HCT116 (cell line): ENCODE measurements at regions not wholly inside any gene's neighbourhood (a gene's known extent, or its start where the extent isn't known, plus 50 kb on each side); places are given as distances from the start of the nearest gene placed in this dataset.

Experiments used
- ATAC-seq: fragments of 200-7000 bp; cut with Tn5 transposase; 2 replicates; pipeline ENCODE4 v1.9.1; 2020; ENCODE audit warnings: mild to moderate bottlenecking, moderate library complexity
- BruUV-seq: library from RNA; stranded (reverse); fragments of 400-500 nt; replicated peaks from 2 replicates; lab custom pipeline; 2021; lab: Mats Ljungman, UMichigan
- CTCF ChIA-PET: fragments of 300-600 bp; sonication (Branson Sonifier 250); formaldehyde crosslinking; loops from one replicate; lab custom pipeline; 2021; ENCODE audit warnings: antibody characterized with exemption; lab: Charles Lee
- POLR2A ChIA-PET: fragments of 300-600, 350-600 bp; sonication (Branson Sonifier 250); formaldehyde crosslinking; loops from one replicate; lab custom pipeline; 2021; ENCODE audit warnings: antibody characterized with exemption; lab: Charles Lee
- RAD21 ChIA-PET, 2 experiments: fragments of 300-600 bp; sonication (Branson Sonifier 250); formaldehyde crosslinking; loops; one replicate each; lab custom pipeline; 2023; ENCODE audit warnings: low total read pairs in 2 of 2; ENCODE audit not compliant: uncharacterized antibody in 2 of 2, unreplicated experiment in 2 of 2, low non-redundant PET in 1 of 2; lab: Charles Lee
- DNase-seq: peaks from one replicate; pipeline ENCODE4 v3.0.0-alpha.2; 2010; ENCODE audit warnings: low read depth, low spot score
- H2AFZ ChIP-seq: fragments of 200-600 bp; shearing (Covaris generic), sonication (generic); 2 replicates; pipeline ENCODE4 v1.6.1; 2017; ENCODE audit warnings: low read depth, mixed run types, mixed read lengths, antibody characterized with exemption, low read length; ENCODE audit not compliant: poor library complexity, severe bottlenecking
- H3K27ac ChIP-seq: 2 replicates; pipeline ENCODE4 v1.5.1; 2012; ENCODE audit warnings: low read depth, low read length
- H3K27me3 ChIP-seq: fragments of 200-600 bp; sonication (generic); 2 replicates; pipeline ENCODE4 v1.6.1; 2016; ENCODE audit warnings: mixed run types, low read length, mixed read lengths; ENCODE audit not compliant: insufficient read depth
- H3K36me3 ChIP-seq, 2 experiments: fragments of 200-500 bp in 1 of 2; fragments of 200-600 bp in 1 of 2; sonication (Bioruptor generic) in 1 of 2; sonication (generic) in 1 of 2; 2 replicates each; pipeline versions ENCODE4 v1.5.1 to v1.6.1; 2014 to 2016; ENCODE audit warnings: low read length in 2 of 2, inconsistent platforms in 1 of 2, mixed read lengths in 1 of 2, mixed run types in 1 of 2; ENCODE audit not compliant: insufficient read depth in 2 of 2, control insufficient read depth in 1 of 2
- H3K4me1 ChIP-seq, 2 experiments: fragments of 200-600 bp in 1 of 2; sonication (generic) in 1 of 2; 2 replicates each; pipeline versions ENCODE4 v1.5.1 to v1.6.1; 2012 to 2017; ENCODE audit warnings: low read length in 2 of 2, inconsistent platforms in 1 of 2, mild to moderate bottlenecking in 1 of 2, mixed read lengths in 1 of 2, mixed run types in 1 of 2, moderate library complexity in 1 of 2; ENCODE audit not compliant: insufficient read depth in 2 of 2, control insufficient read depth in 1 of 2
- H3K4me2 ChIP-seq: fragments of 200-600 bp; sonication (generic); 2 replicates; pipeline ENCODE4 v1.6.1; 2017; ENCODE audit warnings: mixed run types, low read length, mixed read lengths
- H3K4me3 ChIP-seq, 2 experiments: fragments of 200-600 bp in 1 of 2; sonication (generic) in 1 of 2; replicated peaks in 1 of 2; 2 replicates each; pipeline ENCODE4 v1.5.1; 2011 to 2016; ENCODE audit warnings: low read length in 2 of 2, control low read depth in 1 of 2, low read depth in 1 of 2, mild to moderate bottlenecking in 1 of 2, mixed read lengths in 1 of 2, mixed run types in 1 of 2
- H3K79me2 ChIP-seq: fragments of 200-600 bp; sonication (generic); 2 replicates; pipeline ENCODE4 v1.6.1; 2017; ENCODE audit warnings: mild to moderate bottlenecking, mixed run types, low read length, moderate library complexity, mixed read lengths; ENCODE audit not compliant: insufficient read depth
- H3K9ac ChIP-seq: fragments of 200-600 bp; sonication (generic); 2 replicates; pipeline ENCODE4 v1.6.1; 2016; ENCODE audit warnings: low read length, mixed read lengths
- H3K9me2 ChIP-seq: fragments of 200-600 bp; sonication (generic), shearing (Covaris generic); 2 replicates; pipeline ENCODE4 v1.6.1; 2017; ENCODE audit warnings: mixed run types, mild to moderate bottlenecking, moderate library complexity; ENCODE audit not compliant: insufficient read depth
- H3K9me3 ChIP-seq, 2 experiments: fragments of 200-500 bp in 1 of 2; fragments of 200-600 bp in 1 of 2; sonication (Bioruptor generic) in 1 of 2; sonication (generic) in 1 of 2; 2 replicates each; pipeline ENCODE4 v1.6.1; 2014 to 2017; ENCODE audit warnings: low read length in 2 of 2, mixed read lengths in 2 of 2, inconsistent platforms in 1 of 2, low read depth in 1 of 2, mild to moderate bottlenecking in 1 of 2, mixed run types in 1 of 2, moderate library complexity in 1 of 2; ENCODE audit not compliant: control insufficient read depth in 1 of 2, insufficient read depth in 1 of 2
- H4K20me1 ChIP-seq: fragments of 200-600 bp; sonication (generic), shearing (Covaris generic); 2 replicates; pipeline ENCODE4 v1.6.1; 2017; ENCODE audit warnings: mixed run types, mild to moderate bottlenecking, moderate library complexity; ENCODE audit not compliant: insufficient read depth
- CBX3 ChIP-seq: IDR thresholded peaks from 2 replicates; pipeline ENCODE4 v1.6.1; 2012; ENCODE audit warnings: low read depth
- CEBPB ChIP-seq: IDR thresholded peaks from 2 replicates; pipeline ENCODE4 v1.6.1; 2012; ENCODE audit warnings: low read depth
- EGR1 ChIP-seq: IDR thresholded peaks from 2 replicates; pipeline ENCODE4 v1.6.1; 2012; ENCODE audit warnings: low read depth
- EZH2phosphoT487 ChIP-seq: fragments of 200-600 bp; IDR thresholded peaks from 2 replicates; pipeline ENCODE4 v1.6.1; 2018; ENCODE audit warnings: antibody characterized with exemption, borderline replicate concordance
- FOSL1 ChIP-seq: IDR thresholded peaks from 2 replicates; pipeline ENCODE4 v1.6.1; 2012; ENCODE audit warnings: low read depth
- POLR2A ChIP-seq: IDR thresholded peaks from 2 replicates; pipeline ENCODE4 v1.7.0; 2011; ENCODE audit warnings: borderline replicate concordance; ENCODE audit not compliant: insufficient read depth, insufficient read length; ENCODE audit errors: extremely low read depth
- POLR2AphosphoS5 ChIP-seq: IDR thresholded peaks from 2 replicates; pipeline ENCODE4 v1.6.1; 2011; ENCODE audit warnings: mild to moderate bottlenecking, low read depth, low read length, moderate library complexity
- RAD21 ChIP-seq: IDR thresholded peaks from 2 replicates; pipeline ENCODE4 v1.6.1; 2012; ENCODE audit warnings: low read depth, mild to moderate bottlenecking
- SIN3A ChIP-seq: IDR thresholded peaks from 2 replicates; pipeline ENCODE4 v1.6.1; 2012; ENCODE audit warnings: low read depth
- SP1 ChIP-seq: IDR thresholded peaks from 2 replicates; pipeline ENCODE4 v1.6.1; 2012; ENCODE audit warnings: low read depth
- SRF ChIP-seq: IDR thresholded peaks from 2 replicates; pipeline ENCODE4 v1.6.1; 2012; ENCODE audit warnings: low read depth
- YY1 ChIP-seq: IDR thresholded peaks from 2 replicates; pipeline ENCODE4 v1.6.1; 2011; ENCODE audit warnings: low read length, low read depth, moderate library complexity, mild to moderate bottlenecking; ENCODE audit not compliant: insufficient replicate concordance; ENCODE audit errors: extremely low read depth
- ZFX ChIP-seq: fragments of 450-650 bp; IDR thresholded peaks from 2 replicates; pipeline ENCODE4 v1.6.1; 2017
- ZNF274 ChIP-seq: fragments of 200-500 bp; sonication (Bioruptor generic); IDR thresholded peaks from 2 replicates; pipeline ENCODE4 v1.6.1; 2014; ENCODE audit warnings: mild to moderate bottlenecking, low read depth, low read length, inconsistent platforms
- intact Hi-C: fragments of 100-400 bp; cut with micrococcal nuclease; formaldehyde crosslinking; loops from 2 replicates; pipeline ENCODE4 v1.10.0; 2022
- TF ChIP-seq, protein P1 (sequence below): IDR thresholded peaks from 2 replicates; pipeline ENCODE4 v1.6.1; 2012
- TF ChIP-seq, protein P2 (sequence below), 3 experiments: fragments of 200-600 bp in 1 of 3; sonication (generic) in 1 of 3; IDR thresholded peaks in 2 of 3; conservative IDR thresholded peaks in 1 of 3; 2 replicates each; pipeline ENCODE4 v1.5.1; 2012 to 2017; ENCODE audit warnings: low read depth in 2 of 3, low read length in 2 of 3, antibody characterized with exemption in 1 of 3, borderline replicate concordance in 1 of 3, control low read depth in 1 of 3, mild to moderate bottlenecking in 1 of 3, mixed read lengths in 1 of 3, mixed run types in 1 of 3, moderate library complexity in 1 of 3; ENCODE audit not compliant: insufficient read depth in 1 of 3

DNA sequence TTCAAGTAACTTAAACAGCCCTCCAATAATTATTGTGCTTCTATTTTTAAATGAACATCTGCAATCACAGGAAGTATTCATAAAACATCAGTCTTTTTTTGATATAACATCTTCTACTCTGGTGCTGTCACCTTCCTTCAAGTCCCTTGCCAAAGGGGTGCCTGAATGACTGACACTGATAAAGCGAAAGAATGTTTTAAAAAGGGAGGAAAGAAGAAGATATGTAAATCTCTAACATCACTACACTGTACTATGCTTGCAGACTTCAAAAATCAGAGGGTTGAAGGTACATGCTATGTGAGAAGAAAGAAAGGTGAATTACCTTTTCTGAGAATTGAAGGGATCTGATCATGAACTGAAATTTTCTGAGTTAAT lies 253.7 kb downstream of the ZPLD1 start:
- no peak overlapping the region for H3K9ac ChIP-seq
- no peaks in the 10 kb centered on the region for H4K20me1 ChIP-seq
- no peaks in the 10 kb centered on the region for H3K9me3 ChIP-seq
- ChIA-PET RAD21 (no interaction called here), POLR2A (no interaction called here), CTCF (no interaction called here)
- H3K27me3 ChIP-seq: no peaks in the 10 kb centered on the region
- no peak overlapping the region for H3K4me3 ChIP-seq
- no TSS peak for BruUV-seq
- H3K79me2 ChIP-seq: no peaks in the 10 kb centered on the region
- no peak for DNase-seq
- TF ChIP-seq RAD21 (no peak), CEBPB (no peak), FOSL1 (no peak), POLR2AphosphoS5 (no peak), ZFX (no peak), CBX3 (no peak), EZH2phosphoT487 (no peak), SRF (no peak), SP1 (no peak), ZNF274 (no peak), POLR2A (no peak), EGR1 (no peak), YY1 (no peak), SIN3A (no peak)
- TF ChIP-seq, protein P1, sequence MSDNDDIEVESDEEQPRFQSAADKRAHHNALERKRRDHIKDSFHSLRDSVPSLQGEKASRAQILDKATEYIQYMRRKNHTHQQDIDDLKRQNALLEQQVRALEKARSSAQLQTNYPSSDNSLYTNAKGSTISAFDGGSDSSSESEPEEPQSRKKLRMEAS: no peak
- TF ChIP-seq, protein P2, sequence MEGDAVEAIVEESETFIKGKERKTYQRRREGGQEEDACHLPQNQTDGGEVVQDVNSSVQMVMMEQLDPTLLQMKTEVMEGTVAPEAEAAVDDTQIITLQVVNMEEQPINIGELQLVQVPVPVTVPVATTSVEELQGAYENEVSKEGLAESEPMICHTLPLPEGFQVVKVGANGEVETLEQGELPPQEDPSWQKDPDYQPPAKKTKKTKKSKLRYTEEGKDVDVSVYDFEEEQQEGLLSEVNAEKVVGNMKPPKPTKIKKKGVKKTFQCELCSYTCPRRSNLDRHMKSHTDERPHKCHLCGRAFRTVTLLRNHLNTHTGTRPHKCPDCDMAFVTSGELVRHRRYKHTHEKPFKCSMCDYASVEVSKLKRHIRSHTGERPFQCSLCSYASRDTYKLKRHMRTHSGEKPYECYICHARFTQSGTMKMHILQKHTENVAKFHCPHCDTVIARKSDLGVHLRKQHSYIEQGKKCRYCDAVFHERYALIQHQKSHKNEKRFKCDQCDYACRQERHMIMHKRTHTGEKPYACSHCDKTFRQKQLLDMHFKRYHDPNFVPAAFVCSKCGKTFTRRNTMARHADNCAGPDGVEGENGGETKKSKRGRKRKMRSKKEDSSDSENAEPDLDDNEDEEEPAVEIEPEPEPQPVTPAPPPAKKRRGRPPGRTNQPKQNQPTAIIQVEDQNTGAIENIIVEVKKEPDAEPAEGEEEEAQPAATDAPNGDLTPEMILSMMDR (IDR thresholded peaks at IDR 0.05 in 2 of 3, conservative IDR thresholded peaks at IDR 0.05 in 1 of 3; ENCODE audit: borderline replicate concordance in 1 of 3, insufficient read depth in 1 of 3, low read depth in 2 of 3, low read length in 2 of 3): no peak
- no peaks in the 10 kb centered on the region; the same call in 1 of the 2 replicates for H3K9me2 ChIP-seq
- H3K4me1 ChIP-seq: no peaks in the 10 kb centered on the region
- ATAC-seq: no peak
- intact Hi-C loops: no loop called here
- H2AFZ ChIP-seq: no peak overlapping the region
- no peak overlapping the region for H3K27ac ChIP-seq
- no peaks in the 10 kb centered on the region for H3K36me3 ChIP-seq
- no peak overlapping the region for H3K4me2 ChIP-seq
